Loucy (cell line): ENCODE measurements at regions not wholly inside any gene's neighbourhood (a gene's known extent, or its start where the extent isn't known, plus 50 kb on each side); places are given as distances from the start of the nearest gene placed in this dataset.

Source experiments
- H2AFZ ChIP-seq: fragments of 200-600 bp; sonication (generic); 2 replicates; pipeline ENCODE4 v1.6.0; 2016; ENCODE audit warnings: antibody characterized with exemption, mild to moderate bottlenecking, low read length, moderate library complexity
- H3F3A ChIP-seq: fragments of 200-600 bp; 2 replicates; pipeline ENCODE4 v1.6.0; 2016; ENCODE audit warnings: antibody characterized with exemption, low read depth, mild to moderate bottlenecking
- H3K27me3 ChIP-seq: fragments of 200-600 bp; sonication (generic); 2 replicates; pipeline ENCODE4 v1.6.1; 2014; ENCODE audit warnings: low read length, mild to moderate bottlenecking; ENCODE audit not compliant: insufficient read depth, poor library complexity, severe bottlenecking
- H3K36me3 ChIP-seq: fragments of 200-600 bp; sonication (generic); 2 replicates; pipeline ENCODE4 v1.6.1; 2016; ENCODE audit warnings: low read length; ENCODE audit not compliant: insufficient read depth
- H3K4me1 ChIP-seq: fragments of 200-600 bp; sonication (generic); 2 replicates; pipeline ENCODE4 v1.5.1; 2014; ENCODE audit warnings: low read length, mild to moderate bottlenecking; ENCODE audit not compliant: insufficient read depth, poor library complexity, severe bottlenecking
- H3K4me2 ChIP-seq: fragments of 200-600 bp; sonication (generic); 2 replicates; pipeline ENCODE4 v1.6.0; 2014; ENCODE audit warnings: antibody characterized with exemption, low read length, low read depth, mild to moderate bottlenecking; ENCODE audit not compliant: poor library complexity, severe bottlenecking
- H3K4me3 ChIP-seq: fragments of 200-600 bp; sonication (generic); 2 replicates; pipeline ENCODE4 v1.5.1; 2014; ENCODE audit warnings: low read length, mild to moderate bottlenecking, mixed read lengths; ENCODE audit not compliant: poor library complexity, severe bottlenecking
- H3K79me2 ChIP-seq: fragments of 200-600 bp; sonication (generic); 2 replicates; pipeline ENCODE4 v1.6.1; 2014; ENCODE audit warnings: low read length; ENCODE audit not compliant: insufficient read depth
- H3K9ac ChIP-seq: fragments of 200-600 bp; sonication (generic); 2 replicates; pipeline ENCODE4 v1.6.0; 2014; ENCODE audit warnings: mild to moderate bottlenecking, low read depth, low read length, moderate library complexity; ENCODE audit not compliant: poor library complexity, severe bottlenecking
- H3K9me2 ChIP-seq: fragments of 200-600 bp; sonication (generic); replicated peaks from 2 replicates; pipeline ENCODE4 v1.6.1; 2016; ENCODE audit warnings: low read depth, low read length, mixed read lengths
- H3K9me3 ChIP-seq: fragments of 200-600 bp; sonication (generic); 2 replicates; pipeline ENCODE4 v1.6.1; 2014; ENCODE audit warnings: mild to moderate bottlenecking, antibody characterized with exemption, low read length, low read depth; ENCODE audit not compliant: insufficient read depth
- H4K20me1 ChIP-seq: fragments of 200-600 bp; sonication (generic); 2 replicates; pipeline ENCODE4 v1.6.0; 2014; ENCODE audit warnings: antibody characterized with exemption, low read length, mild to moderate bottlenecking; ENCODE audit not compliant: insufficient read depth, poor library complexity, severe bottlenecking
- CTCF ChIP-seq: fragments of 200-600 bp; sonication (generic); conservative IDR thresholded peaks from 2 replicates; pipeline ENCODE4 v1.5.1; 2014; ENCODE audit warnings: mild to moderate bottlenecking, antibody characterized with exemption, low read length
- EZH2phosphoT487 ChIP-seq: fragments of 200-600 bp; IDR thresholded peaks from 2 replicates; pipeline ENCODE4 v1.6.1; 2018; ENCODE audit warnings: antibody characterized with exemption, mild to moderate bottlenecking, moderate library complexity, borderline replicate concordance

- no peaks in the 10 kb centered on the region for H3K79me2 ChIP-seq
- H4K20me1 ChIP-seq: no peaks in the 10 kb centered on the region
- H3K9ac ChIP-seq: no peak overlapping the region
- H3F3A ChIP-seq: no peaks in the 10 kb centered on the region
- H3K36me3 ChIP-seq: no peaks in the 10 kb centered on the region
- TF ChIP-seq EZH2phosphoT487 (no peak), CTCF (no peak)
- H3K27me3 ChIP-seq: no peaks in the 10 kb centered on the region
- H3K9me2 ChIP-seq: no peaks in the 10 kb centered on the region
- no peak overlapping the region for H3K4me2 ChIP-seq
- no peak overlapping the region for H2AFZ ChIP-seq
- no peaks in the 10 kb centered on the region for H3K4me1 ChIP-seq
- H3K9me3 ChIP-seq: no peaks in the 10 kb centered on the region
- H3K4me3 ChIP-seq: no peak overlapping the region
These were observed 191.0 kb downstream of the SLC7A11 start for GRCh38 chr4:138051157-138051556.

- Histone ChIP-seq H3K4me2 (no peak overlapping the region), H3K9ac (no peak overlapping the region), H3F3A (no peaks in the 10 kb centered on the region), H3K4me1 (no peaks in the 10 kb centered on the region), H3K4me3 (no peak overlapping the region), H3K36me3 (no peaks in the 10 kb centered on the region), H3K9me3 (no peaks in the 10 kb centered on the region), H2AFZ (no peak overlapping the region), H4K20me1 (no peaks in the 10 kb centered on the region), H3K79me2 (no peaks in the 10 kb centered on the region), H3K27me3 (no peaks in the 10 kb centered on the region), H3K9me2 (no peaks in the 10 kb centered on the region)
- TF ChIP-seq EZH2phosphoT487: no peak
- TF ChIP-seq CTCF: no peak
These were observed 191.5 kb downstream of the SLC7A11 start for GRCh38 chr4:138050601-138051000.

DNA sequence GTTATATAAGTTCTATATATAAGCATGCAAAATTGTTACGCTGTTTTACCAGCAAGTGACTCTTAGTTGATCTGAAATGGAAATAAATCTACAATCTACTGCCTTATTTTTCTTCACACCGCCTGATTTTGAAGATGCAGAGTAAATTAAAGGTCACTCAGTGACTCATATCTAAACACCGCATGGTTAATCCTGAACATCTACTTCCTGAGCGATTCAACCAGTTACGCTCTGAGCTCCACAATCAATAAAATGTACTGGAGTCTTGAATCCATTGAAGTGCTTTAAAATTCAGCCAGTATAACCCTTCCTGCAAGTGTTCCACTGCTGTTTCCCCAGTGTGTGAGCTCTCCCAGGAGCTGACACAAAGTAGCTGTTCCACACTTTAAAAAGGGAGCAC lies 192.8 kb downstream of the SLC7A11 start:
- Histone ChIP-seq H3K9ac (no peak overlapping the region), H2AFZ (no peak overlapping the region), H3K36me3 (no peaks in the 10 kb centered on the region), H4K20me1 (no peaks in the 10 kb centered on the region), H3K79me2 (no peaks in the 10 kb centered on the region), H3K9me3 (no peaks in the 10 kb centered on the region), H3K4me3 (no peak overlapping the region), H3K4me1 (no peaks in the 10 kb centered on the region), H3K27me3 (no peaks in the 10 kb centered on the region), H3K9me2 (no peaks in the 10 kb centered on the region), H3F3A (no peaks in the 10 kb centered on the region), H3K4me2 (no peak overlapping the region)
- TF ChIP-seq EZH2phosphoT487 (no peak), CTCF (no peak)
